ENCODE measurements at regions not wholly inside any gene's neighbourhood (a gene's known extent, or its start where the extent isn't known, plus 50 kb on each side); places are given as distances from the start of the nearest gene placed in this dataset.

DNA sequence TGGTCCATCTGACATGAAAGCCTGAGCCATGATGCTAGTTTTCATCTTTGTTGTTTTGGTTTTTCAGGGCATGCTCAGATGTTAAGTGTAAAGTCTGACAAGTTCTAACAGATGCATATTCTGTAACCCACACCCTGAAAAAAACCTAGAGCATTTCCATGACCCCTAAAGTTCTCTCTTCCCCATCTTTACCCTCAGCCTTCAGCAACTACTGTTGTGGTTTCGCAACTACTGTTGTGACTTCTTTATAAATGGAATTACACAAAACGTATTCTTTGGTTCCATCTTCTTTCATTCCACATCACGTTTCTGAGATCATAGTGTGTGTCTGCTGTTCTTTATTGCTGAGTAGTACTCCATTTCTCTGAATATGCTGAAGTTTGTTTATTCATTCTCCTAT, 65.1 kb upstream of the LDLRAD3 start:
- no peak overlapping the region for H2AFZ ChIP-seq (ENCODE audit: low read depth, low read length)
- no peak overlapping the region for H3K4me3 ChIP-seq (replicated peaks in 1 of 3; ENCODE audit: insufficient read depth in 1 of 3, low read depth in 1 of 3, low read length in 3 of 3)
- no peaks in the 10 kb centered on the region for H3K4me1 ChIP-seq (ENCODE audit: control insufficient read depth, extremely low read depth, insufficient read depth, low read length)
- ChIA-PET POLR2A (no interaction called here), CTCF (interaction anchor here (0.8 to 1.7 kb wide), 2 partner anchors 15 to 57 kb away, joined by 4 to 7 read pairs; no protein-coding TSS in a partner anchor)
- FAIRE-seq (peak; percentile 50), DNase-seq (ENCODE audit: low read depth, low spot score) (no peak)
- H3K27me3 ChIP-seq (ENCODE audit: control insufficient read depth in 2 of 2, insufficient read depth in 2 of 2, low read length in 2 of 2): peaks cover 12 to 15% of the 10 kb centered on the region in 2 experiments
- no peaks in the 10 kb centered on the region for H3K79me2 ChIP-seq (ENCODE audit: control insufficient read depth, insufficient read depth, low read length)
- no peak overlapping the region for H3K27ac ChIP-seq (ENCODE audit: insufficient read depth, low read depth, low read length)
- intact Hi-C loops (cut with micrococcal nuclease): no loop called here
- no TSS peak for BruUV-seq (replicated peaks)
- H3K9me1 ChIP-seq (replicated peaks; ENCODE audit: control insufficient read depth, extremely low read depth, insufficient read depth, low read length): no peaks in the 10 kb centered on the region
- no peak overlapping the region for H3K4me2 ChIP-seq (ENCODE audit: insufficient read depth, low read length)
- no peaks in the 10 kb centered on the region for H3K36me3 ChIP-seq (ENCODE audit: control insufficient read depth in 2 of 2, extremely low read depth in 1 of 2, insufficient read depth in 2 of 2, low read length in 2 of 2)
- dilution Hi-C loops (cut with MboI; ENCODE audit: extremely low pct_ligation_motif_present, low sequenced_read_pairs): no loop called here
- TF ChIP-seq POLR2AphosphoS5 (IDR thresholded peaks at IDR 0.05; ENCODE audit: insufficient read depth, low read depth, low read length): no peak
- no peaks in the 10 kb centered on the region for H3K9me3 ChIP-seq (replicated peaks; ENCODE audit: control insufficient read depth, insufficient read depth, low read length)
- H4K20me1 ChIP-seq (replicated peaks; ENCODE audit: control insufficient read depth, extremely low read depth, insufficient read depth, low read length): no peaks in the 10 kb centered on the region
- H3K9ac ChIP-seq (replicated peaks; ENCODE audit: extremely low read depth, insufficient read depth, low read length): no peak overlapping the region

DNA sequence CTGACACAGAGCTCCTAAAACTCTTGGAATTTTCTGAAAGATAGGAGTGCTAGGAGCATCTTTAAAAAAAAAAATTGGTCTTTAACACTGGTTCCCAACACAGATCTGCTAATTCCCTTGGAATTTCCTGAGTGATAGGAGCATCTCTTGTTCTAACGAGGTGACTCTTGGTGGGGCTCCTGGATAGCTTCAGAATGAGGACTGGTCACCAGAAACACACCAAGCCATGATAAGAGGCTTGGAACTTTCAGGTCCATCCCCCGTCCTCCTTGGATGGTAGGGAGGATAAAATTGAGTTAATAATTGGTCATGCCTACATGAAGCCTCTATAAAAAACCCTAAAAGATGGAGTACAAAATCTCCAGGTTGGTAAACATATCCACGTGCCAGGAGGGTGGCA, 64.5 kb upstream of the LDLRAD3 start:
- no peak overlapping the region for H3K4me2 ChIP-seq (ENCODE audit: insufficient read depth, low read length)
- ChIA-PET CTCF (interaction anchor here (0.6 to 1.7 kb wide), 3 partner anchors 15 to 212 kb away, joined by 3 to 7 read pairs (median 4); no protein-coding TSS in a partner anchor), POLR2A (no interaction called here)
- H3K9me1 ChIP-seq (replicated peaks; ENCODE audit: control insufficient read depth, extremely low read depth, insufficient read depth, low read length): no peaks in the 10 kb centered on the region
- no peak overlapping the region for H3K4me3 ChIP-seq (replicated peaks in 1 of 3; ENCODE audit: insufficient read depth in 1 of 3, low read depth in 1 of 3, low read length in 3 of 3)
- no peaks in the 10 kb centered on the region for H3K36me3 ChIP-seq (ENCODE audit: control insufficient read depth in 2 of 2, extremely low read depth in 1 of 2, insufficient read depth in 2 of 2, low read length in 2 of 2)
- no peaks in the 10 kb centered on the region for H3K4me1 ChIP-seq (ENCODE audit: control insufficient read depth, extremely low read depth, insufficient read depth, low read length)
- H3K79me2 ChIP-seq (ENCODE audit: control insufficient read depth, insufficient read depth, low read length): no peaks in the 10 kb centered on the region
- dilution Hi-C loops (cut with MboI; ENCODE audit: extremely low pct_ligation_motif_present, low sequenced_read_pairs): no loop called here
- FAIRE-seq (no peak), DNase-seq (ENCODE audit: low read depth, low spot score) (no peak)
- H4K20me1 ChIP-seq (replicated peaks; ENCODE audit: control insufficient read depth, extremely low read depth, insufficient read depth, low read length): no peaks in the 10 kb centered on the region
- H3K9me3 ChIP-seq (replicated peaks; ENCODE audit: control insufficient read depth, insufficient read depth, low read length): no peaks in the 10 kb centered on the region
- H2AFZ ChIP-seq (ENCODE audit: low read depth, low read length): no peak overlapping the region
- no peak overlapping the region for H3K27ac ChIP-seq (ENCODE audit: insufficient read depth, low read depth, low read length)
- intact Hi-C loops (cut with micrococcal nuclease): no loop called here
- no peak overlapping the region for H3K9ac ChIP-seq (replicated peaks; ENCODE audit: extremely low read depth, insufficient read depth, low read length)
- no TSS peak for BruUV-seq (replicated peaks)
- TF ChIP-seq POLR2A (IDR thresholded peaks at IDR 0.05; ENCODE audit: low read depth, low read length) (no peak), JUN (IDR thresholded peaks at IDR 0.05; ENCODE audit: borderline replicate concordance, insufficient read depth, insufficient read length, low read depth) (no peak), POLR2AphosphoS5 (IDR thresholded peaks at IDR 0.05; ENCODE audit: insufficient read depth, low read depth, low read length) (no peak), MYC (IDR thresholded peaks at IDR 0.05; ENCODE audit: low read depth, low read length) (no peak), GATA2 (IDR thresholded peaks at IDR 0.05; ENCODE audit: insufficient read depth, insufficient read length, low read depth, low read length) (no peak), FOS (IDR thresholded peaks at IDR 0.05; ENCODE audit: borderline replicate concordance, insufficient read depth, low read length) (no peak), EZH2 (IDR thresholded peaks at IDR 0.05; ENCODE audit: borderline replicate concordance, low read depth, low read length, severe bottlenecking) (no peak)
- TF ChIP-seq, protein P1, sequence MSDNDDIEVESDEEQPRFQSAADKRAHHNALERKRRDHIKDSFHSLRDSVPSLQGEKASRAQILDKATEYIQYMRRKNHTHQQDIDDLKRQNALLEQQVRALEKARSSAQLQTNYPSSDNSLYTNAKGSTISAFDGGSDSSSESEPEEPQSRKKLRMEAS (IDR thresholded peaks at IDR 0.05; ENCODE audit: insufficient read depth, insufficient read length): no peak
- TF ChIP-seq, protein P2, sequence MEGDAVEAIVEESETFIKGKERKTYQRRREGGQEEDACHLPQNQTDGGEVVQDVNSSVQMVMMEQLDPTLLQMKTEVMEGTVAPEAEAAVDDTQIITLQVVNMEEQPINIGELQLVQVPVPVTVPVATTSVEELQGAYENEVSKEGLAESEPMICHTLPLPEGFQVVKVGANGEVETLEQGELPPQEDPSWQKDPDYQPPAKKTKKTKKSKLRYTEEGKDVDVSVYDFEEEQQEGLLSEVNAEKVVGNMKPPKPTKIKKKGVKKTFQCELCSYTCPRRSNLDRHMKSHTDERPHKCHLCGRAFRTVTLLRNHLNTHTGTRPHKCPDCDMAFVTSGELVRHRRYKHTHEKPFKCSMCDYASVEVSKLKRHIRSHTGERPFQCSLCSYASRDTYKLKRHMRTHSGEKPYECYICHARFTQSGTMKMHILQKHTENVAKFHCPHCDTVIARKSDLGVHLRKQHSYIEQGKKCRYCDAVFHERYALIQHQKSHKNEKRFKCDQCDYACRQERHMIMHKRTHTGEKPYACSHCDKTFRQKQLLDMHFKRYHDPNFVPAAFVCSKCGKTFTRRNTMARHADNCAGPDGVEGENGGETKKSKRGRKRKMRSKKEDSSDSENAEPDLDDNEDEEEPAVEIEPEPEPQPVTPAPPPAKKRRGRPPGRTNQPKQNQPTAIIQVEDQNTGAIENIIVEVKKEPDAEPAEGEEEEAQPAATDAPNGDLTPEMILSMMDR (IDR thresholded peaks at IDR 0.05; ENCODE audit: extremely low read depth in 1 of 2, insufficient read depth in 1 of 2, low read depth in 1 of 2, low read length in 2 of 2): no peak
- H3K27me3 ChIP-seq (ENCODE audit: control insufficient read depth in 2 of 2, insufficient read depth in 2 of 2, low read length in 2 of 2): peaks cover 12 to 15% of the 10 kb centered on the region in 2 experiments
